ENCODE measurements at regions not wholly inside any gene's neighbourhood (a gene's known extent, or its start where the extent isn't known, plus 50 kb on each side); places are given as distances from the start of the nearest gene placed in this dataset.

DNA sequence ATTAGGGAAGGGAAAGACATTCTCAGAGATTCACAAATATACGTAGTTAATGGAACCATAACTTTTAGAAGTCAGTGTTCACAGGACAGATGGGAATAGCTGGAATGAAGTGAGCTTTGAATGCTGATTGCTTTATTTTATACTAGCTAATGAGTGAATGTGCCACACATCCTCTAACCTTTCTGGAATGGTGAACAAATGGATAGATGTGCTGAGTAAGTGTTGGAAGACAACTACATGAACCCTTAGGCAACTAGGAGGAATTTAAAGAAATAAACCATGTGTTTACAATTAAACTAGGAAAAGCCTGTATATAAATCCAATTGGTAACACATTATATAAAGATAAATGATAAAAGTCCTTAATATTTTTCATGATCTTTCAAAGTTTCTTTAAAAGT, 91.6 kb upstream of the LIMCH1 start:
- no peak for DNase-seq (ENCODE audit: low read depth)
- Histone ChIP-seq H3K27me3 (ENCODE audit: control insufficient read depth, insufficient read depth, low read length) (no peaks in the 10 kb centered on the region), H3K4me3 (ENCODE audit: low read depth, low read length) (no peak overlapping the region), H3K36me3 (ENCODE audit: control insufficient read depth, insufficient read depth, low read length) (no peaks in the 10 kb centered on the region)
- FAIRE-seq: no peak
- TF ChIP-seq, protein P1, sequence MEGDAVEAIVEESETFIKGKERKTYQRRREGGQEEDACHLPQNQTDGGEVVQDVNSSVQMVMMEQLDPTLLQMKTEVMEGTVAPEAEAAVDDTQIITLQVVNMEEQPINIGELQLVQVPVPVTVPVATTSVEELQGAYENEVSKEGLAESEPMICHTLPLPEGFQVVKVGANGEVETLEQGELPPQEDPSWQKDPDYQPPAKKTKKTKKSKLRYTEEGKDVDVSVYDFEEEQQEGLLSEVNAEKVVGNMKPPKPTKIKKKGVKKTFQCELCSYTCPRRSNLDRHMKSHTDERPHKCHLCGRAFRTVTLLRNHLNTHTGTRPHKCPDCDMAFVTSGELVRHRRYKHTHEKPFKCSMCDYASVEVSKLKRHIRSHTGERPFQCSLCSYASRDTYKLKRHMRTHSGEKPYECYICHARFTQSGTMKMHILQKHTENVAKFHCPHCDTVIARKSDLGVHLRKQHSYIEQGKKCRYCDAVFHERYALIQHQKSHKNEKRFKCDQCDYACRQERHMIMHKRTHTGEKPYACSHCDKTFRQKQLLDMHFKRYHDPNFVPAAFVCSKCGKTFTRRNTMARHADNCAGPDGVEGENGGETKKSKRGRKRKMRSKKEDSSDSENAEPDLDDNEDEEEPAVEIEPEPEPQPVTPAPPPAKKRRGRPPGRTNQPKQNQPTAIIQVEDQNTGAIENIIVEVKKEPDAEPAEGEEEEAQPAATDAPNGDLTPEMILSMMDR (IDR thresholded peaks at IDR 0.05; ENCODE audit: insufficient read depth, low read length, severe bottlenecking): no peak

DNA sequence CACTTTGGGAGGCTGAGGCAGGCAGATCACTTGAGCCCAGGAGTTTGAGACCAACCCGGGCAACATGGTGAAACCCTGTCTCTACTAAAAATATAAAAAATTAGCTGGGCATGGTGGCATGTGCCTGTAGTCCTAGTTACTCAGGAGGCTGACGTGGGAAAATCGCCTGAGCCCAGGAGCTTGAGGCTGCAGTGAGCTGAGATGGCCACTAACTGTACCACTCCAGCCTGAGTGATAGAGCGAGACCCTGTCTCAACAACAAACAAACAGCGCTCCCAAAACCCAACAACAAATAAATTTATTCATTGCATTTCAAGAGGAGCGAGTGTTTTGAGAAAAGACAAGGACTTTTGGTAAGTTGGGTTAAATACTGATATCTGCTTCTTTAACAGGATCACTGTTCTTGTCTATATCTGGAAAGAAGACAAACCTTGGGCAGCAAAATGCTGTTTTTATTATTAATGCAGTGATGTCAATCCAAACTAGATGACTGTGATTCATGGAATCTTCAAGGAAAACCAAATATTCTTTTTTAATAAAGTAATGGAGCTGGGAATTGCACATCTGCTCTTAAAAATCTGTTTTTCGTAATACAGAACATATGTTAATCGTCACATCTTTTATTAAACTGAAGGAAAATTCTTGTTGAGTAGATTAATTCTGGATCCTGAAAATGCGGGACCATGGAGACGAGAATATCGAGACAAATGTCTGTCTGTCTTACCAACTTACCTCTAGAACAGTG, 90.8 kb upstream of the LIMCH1 start:
- Histone ChIP-seq H3K4me3 (ENCODE audit: low read depth, low read length) (no peak overlapping the region), H3K36me3 (ENCODE audit: control insufficient read depth, insufficient read depth, low read length) (no peaks in the 10 kb centered on the region), H3K27me3 (ENCODE audit: control insufficient read depth, insufficient read depth, low read length) (no peaks in the 10 kb centered on the region)
- TF ChIP-seq, protein P1 (IDR thresholded peaks at IDR 0.05; ENCODE audit: insufficient read depth, low read length, severe bottlenecking): no peak
- DNase-seq (ENCODE audit: low read depth): no peak
- no peak for FAIRE-seq

DNA sequence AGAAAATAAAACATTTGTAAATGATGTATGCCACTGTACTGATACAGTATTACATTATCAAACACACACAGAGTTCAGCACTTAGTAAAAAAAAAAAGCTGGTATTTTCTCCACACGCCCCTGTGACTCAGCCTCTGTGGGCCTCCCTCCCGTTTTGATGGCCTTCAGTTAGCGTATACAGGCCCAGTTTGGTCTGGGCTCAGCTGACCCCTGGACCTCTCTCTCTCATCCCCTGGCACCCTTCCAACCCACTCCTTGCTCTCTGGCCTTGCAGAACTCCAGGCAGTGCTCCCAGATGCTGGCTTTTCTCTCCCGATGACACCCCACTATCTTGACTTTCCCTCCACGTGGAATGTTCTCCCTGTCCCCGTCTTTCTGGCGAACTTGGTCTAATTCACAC, 89.0 kb upstream of the LIMCH1 start:
- DNase-seq (ENCODE audit: low read depth): no peak
- TF ChIP-seq, protein P1 (IDR thresholded peaks at IDR 0.05; ENCODE audit: insufficient read depth, low read length, severe bottlenecking): no peak
- no peaks in the 10 kb centered on the region for H3K27me3 ChIP-seq (ENCODE audit: control insufficient read depth, insufficient read depth, low read length)
- H3K4me3 ChIP-seq (ENCODE audit: low read depth, low read length): no peak overlapping the region
- no peaks in the 10 kb centered on the region for H3K36me3 ChIP-seq (ENCODE audit: control insufficient read depth, insufficient read depth, low read length)
- no peak for FAIRE-seq

DNA sequence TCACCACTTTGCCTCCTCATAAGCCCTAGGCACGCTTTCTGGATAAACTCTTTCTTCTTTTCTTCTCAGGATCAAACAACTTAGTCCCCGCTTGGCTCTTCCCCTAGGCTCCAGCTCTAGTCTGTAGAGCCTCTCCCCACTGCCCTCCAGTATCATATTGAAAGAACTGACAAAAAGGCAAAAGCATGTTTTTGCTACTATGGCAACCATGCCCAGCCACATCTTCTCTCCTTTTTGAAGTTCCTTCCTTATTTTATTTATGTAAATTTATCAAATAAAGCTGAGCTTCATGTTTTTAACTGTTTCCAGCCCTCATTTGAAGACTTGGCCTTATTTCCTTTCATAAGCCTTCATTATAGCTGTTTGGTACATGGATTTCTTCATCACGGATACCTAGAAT, 86.0 kb upstream of the LIMCH1 start:
- FAIRE-seq (no peak), DNase-seq (ENCODE audit: low read depth) (no peak)
- TF ChIP-seq, protein P1 (IDR thresholded peaks at IDR 0.05; ENCODE audit: insufficient read depth, low read length, severe bottlenecking): no peak

DNA sequence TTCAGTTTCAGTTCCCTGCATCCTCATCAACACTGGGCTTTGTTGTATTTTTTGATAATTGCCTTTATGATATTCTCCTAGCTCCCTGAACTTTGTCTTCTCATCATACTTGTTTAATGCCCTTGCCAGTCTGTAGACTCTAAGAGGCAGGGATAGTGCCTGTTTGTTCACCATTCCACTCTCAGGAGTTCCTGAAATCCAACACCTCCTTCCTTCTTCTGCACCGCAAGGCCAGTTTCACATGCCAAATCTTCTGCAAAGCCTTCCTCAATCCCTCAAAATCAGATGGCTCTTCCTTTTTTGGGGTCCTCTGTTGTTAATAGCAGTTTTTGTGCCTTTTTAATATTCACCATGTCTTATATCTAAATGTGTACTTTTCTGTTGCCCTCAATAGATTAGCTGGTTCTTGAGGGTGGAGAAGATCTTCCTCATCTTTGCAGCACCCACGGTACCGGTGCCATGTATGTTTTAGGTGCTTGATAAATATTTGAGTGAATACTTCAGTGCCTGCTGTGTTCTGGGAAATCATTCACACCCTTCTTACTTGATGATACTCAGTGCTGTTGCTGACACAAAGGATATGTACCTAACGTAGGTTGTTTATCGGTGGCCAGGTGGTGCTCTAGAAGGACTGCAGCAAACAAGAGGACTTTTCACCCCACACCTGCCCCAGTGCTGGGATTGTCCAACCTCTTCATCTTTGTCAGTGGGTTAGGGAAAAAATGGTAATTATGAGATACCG, 85.3 kb upstream of the LIMCH1 start:
- TF ChIP-seq, protein P1 (IDR thresholded peaks at IDR 0.05; ENCODE audit: insufficient read depth, low read length, severe bottlenecking): no peak
- H3K27me3 ChIP-seq (ENCODE audit: control insufficient read depth, insufficient read depth, low read length): no peaks in the 10 kb centered on the region
- no peaks in the 10 kb centered on the region for H3K36me3 ChIP-seq (ENCODE audit: control insufficient read depth, insufficient read depth, low read length)
- DNase-seq (ENCODE audit: low read depth) (no peak), FAIRE-seq (no peak)
- H3K4me3 ChIP-seq (ENCODE audit: low read depth, low read length): no peak overlapping the region

More for the DNA sequence above, 86.0 kb upstream of the LIMCH1 start:
- Histone ChIP-seq H3K27me3 (ENCODE audit: control insufficient read depth, insufficient read depth, low read length) (no peaks in the 10 kb centered on the region), H3K36me3 (ENCODE audit: control insufficient read depth, insufficient read depth, low read length) (no peaks in the 10 kb centered on the region), H3K4me3 (ENCODE audit: low read depth, low read length) (no peak overlapping the region)
